GM21367 (cell line): ENCODE measurements at regions not wholly inside any gene's neighbourhood (a gene's known extent, or its start where the extent isn't known, plus 50 kb on each side); places are given as distances from the start of the nearest gene placed in this dataset.
"Not testable (repeated sequence)": the region's sequence is repeated elsewhere in the genome, so short reads cannot be mapped to it uniquely, and the experiment has no call there.

Experiments used
- ATAC-seq: cut with Tn5 transposase; IDR thresholded peaks from one replicate; pipeline ENCODE4 v1.9.1; 2021; ENCODE audit not compliant: unreplicated experiment

- no peak for ATAC-seq
Observed at GRCh38 chr10:106392778-106393177, 771.7 kb downstream of the SORCS1 start.

GRCh38 chr10:106387063-106387462 is 777.4 kb downstream of the SORCS1 start:
- ATAC-seq, result no peak

- no peak for ATAC-seq
Observed at GRCh38 chr10:106384496-106384895, 780.0 kb downstream of the SORCS1 start.

- ATAC-seq, result no peak
Observed at GRCh38 chr10:106380706-106381105, 783.8 kb downstream of the SORCS1 start.

DNA sequence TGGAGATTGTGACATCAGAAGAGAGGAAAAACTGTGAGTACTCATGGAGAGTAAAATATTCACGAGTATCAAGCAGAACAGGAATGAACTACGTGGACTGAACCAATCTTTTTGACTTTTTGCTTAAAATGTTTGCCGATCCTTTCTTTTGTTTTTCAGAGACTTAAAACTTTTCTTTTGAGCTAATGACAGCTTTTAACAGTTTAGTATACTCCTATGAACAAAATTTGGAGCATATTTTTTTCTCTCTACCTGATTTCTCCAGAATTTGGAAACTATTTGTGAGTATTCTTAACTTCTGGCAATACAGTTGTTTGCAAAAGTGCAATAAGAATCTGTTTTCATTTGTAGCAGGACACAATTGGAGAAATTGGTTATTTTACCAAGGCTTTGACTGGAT is 786.3 kb downstream of the SORCS1 start:
- no peak for ATAC-seq

- no peak for ATAC-seq
Observed at GRCh38 chr10:106370751-106371150, 793.8 kb downstream of the SORCS1 start.

DNA sequence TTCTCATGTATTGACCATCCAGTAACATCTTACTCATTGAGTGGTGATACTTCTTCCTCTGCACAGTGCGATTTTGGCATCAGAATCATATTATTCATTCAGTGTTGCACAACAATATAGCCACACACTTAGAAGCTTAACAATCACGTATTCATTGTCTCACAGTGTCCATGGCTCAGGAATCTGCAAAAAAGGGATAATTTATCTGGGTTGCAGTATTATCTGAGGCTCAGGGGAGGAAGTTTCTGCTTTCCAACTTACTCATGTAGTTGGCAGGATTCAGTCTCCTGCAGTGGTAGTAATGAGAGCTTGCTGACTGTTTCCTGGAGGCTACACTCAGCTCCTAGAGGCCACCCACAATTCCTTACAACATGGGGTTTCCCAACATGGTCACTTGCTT is 803.6 kb downstream of the SORCS1 start:
- ATAC-seq, result no peak

DNA sequence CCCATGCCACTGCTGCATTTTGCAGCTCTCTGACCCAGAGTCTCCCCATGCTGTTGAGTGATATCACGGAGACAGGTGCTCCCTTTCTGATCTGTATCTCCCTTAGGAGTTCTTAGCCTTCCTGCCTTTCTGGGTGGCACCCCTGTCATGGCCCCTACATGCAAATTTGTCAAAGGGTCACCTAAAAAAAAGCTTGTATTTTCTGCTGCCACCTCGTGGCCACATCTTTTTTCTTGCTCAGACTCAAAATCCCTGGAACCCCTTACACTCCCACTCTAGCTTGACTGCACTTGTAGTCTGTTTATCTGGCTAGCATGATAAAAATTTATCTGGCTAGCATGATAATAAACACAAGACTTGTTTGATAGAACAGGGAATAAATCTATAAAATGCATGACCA is 809.1 kb downstream of the SORCS1 start:
- ATAC-seq, result no peak

- no peak for ATAC-seq
Observed at GRCh38 chr10:106348933-106349332, 815.6 kb downstream of the SORCS1 start.

DNA sequence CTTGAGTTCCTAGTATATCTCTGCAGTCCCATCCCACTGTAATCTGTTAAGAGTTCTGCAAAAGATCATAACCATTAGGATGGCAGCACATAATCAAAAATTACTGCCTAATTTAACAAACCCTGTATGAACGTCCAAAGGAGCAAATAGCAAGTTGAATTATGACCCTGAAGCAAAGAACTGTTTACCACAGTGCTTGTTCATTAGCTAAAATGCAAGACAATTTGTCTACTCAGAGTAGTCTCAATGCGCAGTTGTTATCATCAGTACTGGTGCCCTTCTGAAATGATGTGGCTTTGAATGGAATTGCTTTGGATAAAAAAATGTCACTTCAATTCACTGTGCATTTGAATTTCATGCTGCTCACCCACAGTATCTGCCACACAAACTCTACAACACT is 817.0 kb downstream of the SORCS1 start:
- ATAC-seq, result no peak

- not testable (repeated sequence) for ATAC-seq
Observed at GRCh38 chr10:106343539-106343938, 821.0 kb downstream of the SORCS1 start.

- ATAC-seq, result no peak
Observed at GRCh38 chr10:106341356-106341755, 823.1 kb downstream of the SORCS1 start.

DNA sequence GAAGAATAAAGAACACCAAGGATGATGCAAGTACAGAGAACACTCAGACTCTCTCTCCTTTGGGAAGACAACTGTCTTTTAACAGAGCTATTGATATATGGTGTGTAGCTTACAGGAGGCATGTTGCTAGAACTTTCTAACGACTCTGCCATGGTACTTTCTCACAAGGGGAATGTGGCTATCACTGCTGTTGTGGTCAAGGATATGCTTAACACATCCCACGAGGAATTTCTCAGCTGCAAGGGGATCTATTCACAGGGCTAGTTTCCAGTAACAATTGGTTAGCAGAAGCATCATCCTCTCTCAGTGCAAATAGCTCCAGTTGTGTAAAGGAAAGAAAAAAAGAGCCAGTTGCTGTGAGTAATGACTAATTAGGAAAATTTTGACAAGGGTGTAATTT is 826.0 kb downstream of the SORCS1 start:
- no peak for ATAC-seq

GRCh38 chr10:106336874-106337273 is 827.6 kb downstream of the SORCS1 start:
- no peak for ATAC-seq

- ATAC-seq, result no peak
Observed at GRCh38 chr10:106327747-106328146, 836.8 kb downstream of the SORCS1 start.

DNA sequence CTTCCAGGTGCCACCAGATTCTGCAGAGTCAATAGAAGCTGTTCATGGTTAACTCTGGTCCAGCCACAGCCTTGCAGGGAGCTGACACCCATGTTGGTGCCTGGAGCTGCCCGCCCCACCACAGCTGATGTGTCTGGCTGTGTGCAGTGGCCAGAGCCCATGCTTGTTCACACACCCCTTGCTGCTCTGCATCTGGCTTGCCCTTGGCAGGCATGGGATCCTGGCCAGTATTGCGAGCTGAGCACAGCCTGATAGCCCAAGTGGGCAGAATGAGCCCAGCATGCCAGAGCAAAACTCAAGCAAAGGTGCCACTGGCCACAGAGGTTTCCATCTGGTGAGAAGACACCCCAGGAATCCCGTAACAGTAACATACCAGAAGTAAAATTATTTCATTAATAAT is 843.6 kb downstream of the SORCS1 start:
- ATAC-seq, result no peak

DNA sequence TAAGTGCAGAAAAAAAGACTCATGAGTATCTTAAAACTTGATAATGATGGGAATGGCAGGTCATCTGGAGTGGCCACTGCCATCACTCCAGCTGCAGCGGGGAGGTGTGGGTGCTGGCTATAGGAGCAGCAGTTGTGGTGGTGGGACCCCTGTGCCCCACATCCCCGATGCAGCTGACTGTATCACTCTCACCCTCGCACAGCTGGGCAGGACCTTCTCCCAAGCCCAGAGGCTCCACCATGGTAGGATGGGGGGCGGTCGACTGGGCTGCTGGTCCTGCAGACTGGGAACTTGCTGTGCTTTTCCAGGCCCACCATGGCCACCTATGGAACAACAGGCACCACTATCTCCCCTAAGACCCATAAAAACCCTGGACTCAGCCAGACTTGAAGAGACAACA is 844.4 kb downstream of the SORCS1 start:
- no peak for ATAC-seq

GRCh38 chr10:106317554-106317953 is 847.0 kb downstream of the SORCS1 start:
- ATAC-seq, result no peak

DNA sequence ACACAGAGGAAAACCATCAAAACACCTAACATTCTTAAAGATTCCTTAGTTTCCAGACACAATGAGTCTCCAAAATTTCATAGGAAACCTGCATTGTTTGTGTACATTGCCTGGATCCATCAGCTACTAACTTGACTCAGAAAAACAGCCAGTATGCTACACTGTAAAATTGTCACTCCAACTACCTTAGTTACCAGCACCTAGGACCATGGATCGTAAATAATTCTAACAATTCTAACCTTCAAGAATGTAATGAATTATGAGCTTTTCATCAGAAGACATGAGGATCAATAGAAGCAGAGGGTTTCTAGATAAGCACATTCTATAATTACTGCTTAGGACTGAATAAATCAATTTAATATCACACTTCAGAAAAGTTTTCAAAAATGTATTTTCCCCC is 851.5 kb downstream of the SORCS1 start:
- ATAC-seq, result no peak

DNA sequence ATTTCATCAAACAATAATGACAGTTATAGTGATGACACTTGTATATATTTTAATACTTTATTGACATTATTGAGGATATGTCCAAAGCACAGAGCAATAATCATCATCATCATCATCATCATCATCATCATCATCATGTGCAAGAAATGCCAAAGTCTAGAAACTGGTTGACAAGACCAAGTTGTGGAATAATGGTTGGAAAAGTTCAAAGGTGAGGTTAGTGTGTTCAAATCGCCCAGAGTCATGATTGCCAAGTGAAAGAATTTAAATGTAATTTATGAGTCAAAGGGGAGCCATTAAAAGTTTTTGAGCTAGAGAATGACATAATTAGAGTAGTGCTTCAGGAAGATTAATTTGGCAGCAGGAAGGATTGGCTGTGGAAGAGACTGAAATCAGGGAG is 852.4 kb downstream of the SORCS1 start:
- ATAC-seq, result no peak

DNA sequence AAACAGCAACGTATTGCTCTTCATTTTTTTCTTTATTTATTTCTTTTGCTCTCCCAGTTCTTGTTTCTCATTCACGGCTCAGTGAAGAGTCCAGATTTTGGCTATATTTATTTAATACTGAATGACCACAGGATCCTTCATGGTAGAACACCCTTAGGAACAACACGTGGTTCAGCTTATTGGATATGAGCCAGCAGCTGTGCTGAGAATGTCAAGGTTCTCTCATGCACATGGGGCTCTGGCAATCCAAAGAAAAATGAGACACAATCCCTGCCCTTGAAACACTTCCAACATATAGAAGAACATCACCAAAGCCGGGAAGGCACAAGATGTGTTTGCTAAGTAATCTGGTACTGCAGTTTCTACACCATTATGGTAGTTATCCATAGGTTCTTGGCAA is 852.9 kb downstream of the SORCS1 start:
- ATAC-seq, result no peak

DNA sequence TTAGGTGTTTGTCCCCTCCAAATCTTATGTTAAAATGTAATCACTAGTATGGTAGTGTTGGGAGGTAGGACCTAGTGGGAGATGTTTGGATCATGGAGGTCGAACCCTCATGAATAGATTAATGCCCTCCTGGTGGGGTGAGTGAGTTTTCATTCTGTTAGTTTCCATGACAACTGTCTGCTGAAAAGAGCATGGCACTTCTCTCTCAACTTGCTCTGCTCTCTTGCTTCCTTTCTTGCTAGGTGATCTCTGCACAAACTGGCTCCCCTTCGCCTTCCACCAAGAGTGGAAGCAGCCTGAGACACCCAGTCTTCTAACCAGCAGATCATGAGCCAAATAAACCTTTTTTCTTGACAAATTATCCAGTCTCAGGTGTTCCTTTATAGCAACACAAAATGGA is 853.9 kb downstream of the SORCS1 start:
- ATAC-seq, result no peak

GRCh38 chr10:106309376-106309775 is 855.1 kb downstream of the SORCS1 start:
- ATAC-seq, result no peak

- no peak for ATAC-seq
Observed at GRCh38 chr10:106308284-106308683, 856.2 kb downstream of the SORCS1 start.
